B cell (primary cell): ENCODE measurements at regions not wholly inside any gene's neighbourhood (a gene's known extent, or its start where the extent isn't known, plus 50 kb on each side); places are given as distances from the start of the nearest gene placed in this dataset.

Experiments
- EZH2 ChIP-seq: IDR thresholded peaks from 2 replicates; pipeline ENCODE4 v1.6.1; 2012; ENCODE audit warnings: borderline replicate concordance, low read depth, mild to moderate bottlenecking, moderate library complexity, low read length; ENCODE audit not compliant: insufficient read depth, poor library complexity, severe bottlenecking
- TF ChIP-seq, protein P1 (sequence below): fragments of 200-600 bp; IDR thresholded peaks from one replicate; pipeline ENCODE4 v1.8.0; 2022; ENCODE audit warnings: antibody characterized with exemption, mild to moderate bottlenecking

DNA sequence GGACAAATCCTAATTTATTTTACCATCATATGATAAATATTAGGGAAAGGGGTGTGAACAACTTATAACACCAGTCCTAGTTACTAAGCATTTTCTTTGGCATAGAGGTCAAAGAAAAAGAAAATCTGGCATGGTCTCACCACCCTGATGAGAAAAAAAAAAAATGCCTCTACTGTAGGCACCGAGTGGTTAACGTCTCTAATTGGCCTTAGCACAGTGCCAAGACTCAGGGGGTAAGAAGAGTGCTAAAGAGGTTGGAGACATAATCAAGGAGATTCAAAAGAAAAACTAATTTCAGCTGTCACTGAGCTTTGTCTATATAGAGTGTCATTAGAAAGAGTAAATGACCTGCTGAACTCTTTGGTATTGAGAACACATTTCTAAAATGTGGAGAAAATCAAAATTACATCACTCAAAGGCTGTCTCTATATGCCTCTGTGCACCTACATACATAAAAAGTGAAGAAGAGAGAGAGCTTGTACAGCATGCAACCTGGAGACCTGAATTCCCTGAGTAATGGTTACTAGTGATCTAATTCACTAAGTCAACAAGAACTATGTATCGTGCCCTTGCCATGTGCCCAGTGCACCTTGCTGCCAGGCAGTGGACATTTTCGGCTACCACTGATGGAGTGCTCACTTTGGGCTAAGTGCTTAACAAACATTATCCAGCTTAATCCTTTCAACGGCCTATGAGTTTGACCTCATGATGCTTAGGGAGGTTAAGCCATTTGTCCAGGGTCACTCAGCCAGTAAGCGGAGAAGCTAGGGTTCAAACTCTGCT, 113.8 kb upstream of the G2E3 start:
- TF ChIP-seq, protein P1, sequence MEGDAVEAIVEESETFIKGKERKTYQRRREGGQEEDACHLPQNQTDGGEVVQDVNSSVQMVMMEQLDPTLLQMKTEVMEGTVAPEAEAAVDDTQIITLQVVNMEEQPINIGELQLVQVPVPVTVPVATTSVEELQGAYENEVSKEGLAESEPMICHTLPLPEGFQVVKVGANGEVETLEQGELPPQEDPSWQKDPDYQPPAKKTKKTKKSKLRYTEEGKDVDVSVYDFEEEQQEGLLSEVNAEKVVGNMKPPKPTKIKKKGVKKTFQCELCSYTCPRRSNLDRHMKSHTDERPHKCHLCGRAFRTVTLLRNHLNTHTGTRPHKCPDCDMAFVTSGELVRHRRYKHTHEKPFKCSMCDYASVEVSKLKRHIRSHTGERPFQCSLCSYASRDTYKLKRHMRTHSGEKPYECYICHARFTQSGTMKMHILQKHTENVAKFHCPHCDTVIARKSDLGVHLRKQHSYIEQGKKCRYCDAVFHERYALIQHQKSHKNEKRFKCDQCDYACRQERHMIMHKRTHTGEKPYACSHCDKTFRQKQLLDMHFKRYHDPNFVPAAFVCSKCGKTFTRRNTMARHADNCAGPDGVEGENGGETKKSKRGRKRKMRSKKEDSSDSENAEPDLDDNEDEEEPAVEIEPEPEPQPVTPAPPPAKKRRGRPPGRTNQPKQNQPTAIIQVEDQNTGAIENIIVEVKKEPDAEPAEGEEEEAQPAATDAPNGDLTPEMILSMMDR = no peak
- TF ChIP-seq EZH2 = no peak
